ENCODE measurements at regions not wholly inside any gene's neighbourhood (a gene's known extent, or its start where the extent isn't known, plus 50 kb on each side); places are given as distances from the start of the nearest gene placed in this dataset.

- Histone ChIP-seq H3K4me1 (ENCODE audit: control insufficient read depth in 2 of 2, insufficient read depth in 2 of 2, low read length in 2 of 2) (no peaks in the 10 kb centered on the region), H3K9me3 (ENCODE audit: control extremely low read depth in 1 of 3, control insufficient read depth in 2 of 3, insufficient read depth in 1 of 3, low read length in 2 of 3) (no peaks in the 10 kb centered on the region), H3K27ac (ENCODE audit: low read length in 2 of 2) (no peak overlapping the region), H3K4me3 (ENCODE audit: control extremely low read depth in 1 of 5, extremely low read depth in 1 of 5, insufficient read depth in 1 of 5, low read depth in 2 of 5, low read length in 4 of 5) (no peak overlapping the region), H3K4me2 (replicated peaks; ENCODE audit: low read depth, low read length, poor library complexity, severe bottlenecking) (no peak overlapping the region), H3K9ac (ENCODE audit: low read length) (no peak overlapping the region), H3K36me3 (replicated peaks in 1 of 2; ENCODE audit: control extremely low read depth in 1 of 2, control insufficient read depth in 1 of 2, extremely low read depth in 1 of 2, insufficient read depth in 2 of 2, low read length in 1 of 2) (no peaks in the 10 kb centered on the region), H3K27me3 (replicated peaks in 1 of 4; ENCODE audit: control extremely low read depth in 1 of 4, control insufficient read depth in 3 of 4, insufficient read depth in 4 of 4, low read length in 3 of 4) (no peaks in the 10 kb centered on the region), H4K20me1 (ENCODE audit: control insufficient read depth, insufficient read depth, low read length, poor library complexity, severe bottlenecking) (no peaks in the 10 kb centered on the region), H3K79me2 (ENCODE audit: control insufficient read depth, insufficient read depth, low read length) (no peaks in the 10 kb centered on the region), H2AFZ (ENCODE audit: insufficient read depth, low read depth, low read length, poor library complexity, severe bottlenecking) (no peak overlapping the region)
- DNase-seq (no peak), ATAC-seq (ENCODE audit: low read depth) (no peak)
- ChIA-PET CTCF (interaction anchor here (1.0 to 1.2 kb wide), 2 partner anchors 19 to 423 kb away, joined by 4 read pairs; no protein-coding TSS in a partner anchor), POLR2A (no interaction called here)
- intact Hi-C loops (cut with micrococcal nuclease): no loop called here
- TF ChIP-seq EZH2 (IDR thresholded peaks at IDR 0.05; ENCODE audit: borderline replicate concordance, insufficient read depth, low read depth, low read length, poor library complexity, severe bottlenecking): no peak
- no peak for TF ChIP-seq CTCF (IDR thresholded peaks at IDR 0.05)
- no peaks in the 10 kb centered on the region for H3K9me3 Mint-ChIP-seq (ENCODE audit: insufficient read depth)
- WGBS (ENCODE audit: insufficient coverage): 80% methylated on average over 1 of the region's 4 CpGs
- H3K4me1 Mint-ChIP-seq: peaks cover 11% of the 10 kb centered on the region
- no peak overlapping the region for H3K27ac Mint-ChIP-seq
- H3K27me3 Mint-ChIP-seq: no peaks in the 10 kb centered on the region
- H3K4me3 Mint-ChIP-seq: no peak overlapping the region
Observed at GRCh38 chr7:47689558-47689957, 107.6 kb upstream of the TNS3 start.

DNA sequence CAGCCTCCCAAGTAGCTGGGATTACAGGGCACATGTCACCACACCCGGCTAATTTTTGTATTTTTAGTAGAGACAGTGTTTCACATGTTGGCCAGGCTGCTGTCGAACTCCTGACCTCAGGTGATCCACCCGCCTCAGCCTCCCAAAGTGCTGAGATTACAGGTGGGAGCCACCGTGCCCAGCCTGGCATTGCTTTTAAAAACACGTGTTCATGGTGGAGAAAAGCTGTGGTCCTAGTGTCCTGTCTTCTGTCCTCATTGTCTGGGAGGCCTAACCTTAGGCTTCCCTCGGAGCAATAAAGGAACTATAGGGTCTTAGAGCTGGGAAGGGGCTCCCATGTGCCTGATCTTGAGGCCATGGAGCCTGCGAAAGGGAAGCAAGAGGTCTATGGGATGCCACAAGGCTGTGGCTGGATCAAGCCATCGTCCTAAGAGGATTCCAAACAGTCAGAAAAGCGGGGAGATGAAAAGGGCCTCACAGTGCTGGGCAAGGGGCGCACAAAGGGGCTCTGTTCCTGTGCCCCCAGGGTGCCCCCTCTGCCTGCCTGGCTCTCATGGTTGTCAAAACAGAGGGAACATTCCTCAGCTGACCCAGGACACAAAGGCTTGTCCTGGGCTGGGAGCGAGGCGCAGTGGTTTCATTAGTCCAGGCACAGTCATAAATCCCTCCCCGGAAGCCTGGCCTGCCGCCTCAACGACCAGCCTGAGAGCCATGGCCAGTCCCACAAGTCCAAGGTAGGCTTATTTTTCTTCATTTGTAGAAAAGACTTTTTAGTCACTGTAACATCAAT, 106.6 kb upstream of the TNS3 start:
- H3K79me2 ChIP-seq (ENCODE audit: control insufficient read depth, insufficient read depth, low read length): no peaks in the 10 kb centered on the region
- H3K36me3 ChIP-seq (replicated peaks in 1 of 2; ENCODE audit: control extremely low read depth in 1 of 2, control insufficient read depth in 1 of 2, extremely low read depth in 1 of 2, insufficient read depth in 2 of 2, low read length in 1 of 2): no peaks in the 10 kb centered on the region
- TF ChIP-seq EZH2 (IDR thresholded peaks at IDR 0.05; ENCODE audit: borderline replicate concordance, insufficient read depth, low read depth, low read length, poor library complexity, severe bottlenecking): no peak
- no peaks in the 10 kb centered on the region for H3K9me3 ChIP-seq (ENCODE audit: control extremely low read depth in 1 of 3, control insufficient read depth in 2 of 3, insufficient read depth in 1 of 3, low read length in 2 of 3)
- POLR2A ChIA-PET: no interaction called here
- CTCF ChIA-PET: interaction anchor here (1.0 to 1.5 kb wide), 2 partner anchors 18 to 131 kb away, joined by 3 to 4 read pairs; no protein-coding TSS in a partner anchor
- no peaks in the 10 kb centered on the region for H3K27me3 Mint-ChIP-seq
- H3K27me3 ChIP-seq (replicated peaks in 1 of 4; ENCODE audit: control extremely low read depth in 1 of 4, control insufficient read depth in 3 of 4, insufficient read depth in 4 of 4, low read length in 3 of 4): no peaks in the 10 kb centered on the region
- 92% methylated on average over 13 of the region's 15 CpGs for WGBS (ENCODE audit: insufficient coverage)
- no peak overlapping the region for H3K27ac ChIP-seq (ENCODE audit: low read length in 2 of 2)
- no peak overlapping the region for H2AFZ ChIP-seq (ENCODE audit: insufficient read depth, low read depth, low read length, poor library complexity, severe bottlenecking)
- H3K4me2 ChIP-seq (replicated peaks; ENCODE audit: low read depth, low read length, poor library complexity, severe bottlenecking): no peak overlapping the region
- no peaks in the 10 kb centered on the region for H3K9me3 Mint-ChIP-seq (ENCODE audit: insufficient read depth)
- peaks cover 11% of the 10 kb centered on the region for H3K4me1 Mint-ChIP-seq
- intact Hi-C loops (cut with micrococcal nuclease): no loop called here
- ATAC-seq (ENCODE audit: low read depth) (no peak), DNase-seq (no peak)
- H3K4me3 Mint-ChIP-seq: no peak overlapping the region
- no peak overlapping the region for H3K9ac ChIP-seq (ENCODE audit: low read length)
- no peak overlapping the region for H3K27ac Mint-ChIP-seq
- H3K4me1 ChIP-seq (ENCODE audit: control insufficient read depth in 2 of 2, insufficient read depth in 2 of 2, low read length in 2 of 2): no peaks in the 10 kb centered on the region
- no peaks in the 10 kb centered on the region for H4K20me1 ChIP-seq (ENCODE audit: control insufficient read depth, insufficient read depth, low read length, poor library complexity, severe bottlenecking)
- H3K4me3 ChIP-seq (ENCODE audit: control extremely low read depth in 1 of 5, extremely low read depth in 1 of 5, insufficient read depth in 1 of 5, low read depth in 2 of 5, low read length in 4 of 5): no peak overlapping the region
